Activated CD8-positive, alpha-beta memory T cell treated with anti-CD3 and anti-CD28 coated beads for 48 hours (primary cell): ENCODE measurements at regions not wholly inside any gene's neighbourhood (a gene's known extent, or its start where the extent isn't known, plus 50 kb on each side); places are given as distances from the start of the nearest gene placed in this dataset.

Experiments used
- DNase-seq, 3 experiments: peaks; one replicate each; pipeline ENCODE4 v3.0.0-alpha.2; 2020; ENCODE audit warnings: low read depth in 2 of 3, low spot score in 2 of 3

DNA sequence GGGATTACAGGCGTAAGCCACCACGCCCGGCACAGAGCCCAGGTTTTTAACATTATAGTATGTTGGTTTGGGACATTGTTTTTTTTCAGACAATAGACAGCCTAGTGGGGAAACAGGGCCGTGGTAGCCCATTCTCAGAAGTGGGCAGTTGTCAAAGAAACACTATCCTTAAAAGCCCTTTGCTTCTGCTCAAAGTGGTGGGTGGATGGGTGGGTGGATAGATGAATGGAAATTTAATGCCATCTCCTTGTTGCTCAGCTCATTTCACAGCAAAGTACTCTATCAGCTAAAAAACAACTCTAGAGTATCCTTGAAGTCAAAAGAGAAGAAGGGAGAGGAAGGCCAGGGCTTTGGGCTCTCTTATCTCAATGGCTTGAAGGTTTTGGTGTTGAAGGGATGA is 137.8 kb downstream of the RRAGC start:
- no peak for DNase-seq

DNA sequence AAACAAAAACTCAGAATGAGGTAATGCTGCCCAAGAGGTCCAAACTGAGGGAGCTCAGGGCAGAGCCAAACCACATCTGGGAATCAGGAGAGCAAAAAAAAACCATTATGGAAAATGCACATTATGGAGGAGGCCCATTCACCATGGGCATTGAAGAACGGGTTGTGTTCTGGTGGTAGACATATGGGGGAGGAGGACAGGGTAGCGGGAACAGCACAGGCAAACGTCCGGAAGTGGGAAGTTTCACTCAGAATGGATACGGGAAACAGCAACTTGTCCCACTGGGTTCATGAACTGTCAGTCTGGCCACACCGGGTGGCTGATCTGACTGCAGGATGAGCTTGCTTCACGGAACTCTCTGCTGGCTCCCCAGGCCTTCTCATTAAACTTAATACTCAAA is 139.7 kb downstream of the RRAGC start:
- DNase-seq, result no peak

DNA sequence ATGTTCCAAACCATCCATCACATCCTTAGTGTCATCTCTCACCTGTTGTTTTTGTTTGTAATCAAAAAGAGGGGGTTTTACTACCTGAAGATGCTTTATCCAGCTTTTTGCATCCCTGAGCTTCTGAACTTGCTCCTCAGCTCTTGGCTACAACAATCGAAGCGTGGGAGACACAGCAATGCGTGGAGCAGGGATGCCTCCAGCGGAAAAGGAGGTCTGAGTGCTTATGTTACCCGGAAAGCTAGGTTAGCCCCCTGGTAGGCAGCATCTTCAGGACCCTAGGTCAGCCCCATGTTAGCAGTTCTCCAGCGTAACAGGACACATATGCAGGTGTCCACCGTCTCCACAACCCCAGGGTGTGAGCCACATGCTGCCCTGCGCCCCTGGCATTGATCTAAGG is 141.5 kb downstream of the RRAGC start:
- no peak for DNase-seq

DNA sequence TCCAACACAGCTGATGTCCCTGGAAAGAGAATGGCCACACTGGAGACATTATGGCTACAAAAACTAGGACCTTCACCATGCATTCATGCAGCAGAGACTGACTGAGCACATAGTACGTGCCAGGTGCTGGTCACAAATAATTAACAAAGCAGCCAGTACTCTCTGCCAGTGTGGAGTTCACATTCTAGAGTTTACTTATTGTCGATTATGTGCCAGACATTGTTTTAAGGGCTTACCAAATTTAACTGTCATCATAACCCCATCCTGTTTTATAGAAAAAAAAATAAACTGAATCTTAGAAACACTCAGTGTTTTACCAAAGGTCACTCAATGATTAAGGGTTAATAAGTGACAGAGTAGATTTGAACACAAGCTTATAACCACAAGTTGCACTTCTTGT is 143.3 kb downstream of the RRAGC start:
- no peak for DNase-seq

DNA sequence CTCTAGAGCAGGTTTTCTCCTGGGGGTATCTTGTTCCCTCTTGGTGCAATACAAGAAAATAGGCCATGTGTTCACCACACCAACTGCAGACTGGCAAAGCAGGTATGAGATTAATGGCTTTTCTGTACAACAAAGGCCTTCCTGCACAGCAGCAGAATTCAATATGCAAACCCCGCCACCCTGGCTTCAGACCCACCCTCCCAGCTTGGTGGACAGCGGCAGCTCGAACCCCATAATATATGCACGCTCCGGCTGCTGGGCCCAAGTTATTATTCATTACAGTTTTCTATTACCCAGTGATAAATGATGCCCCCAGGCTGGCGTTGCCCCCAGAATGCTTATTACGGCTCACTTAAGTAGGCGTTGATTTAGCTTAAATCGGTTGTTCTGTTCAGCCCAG is 144.2 kb downstream of the RRAGC start:
- DNase-seq, result no peak

DNA sequence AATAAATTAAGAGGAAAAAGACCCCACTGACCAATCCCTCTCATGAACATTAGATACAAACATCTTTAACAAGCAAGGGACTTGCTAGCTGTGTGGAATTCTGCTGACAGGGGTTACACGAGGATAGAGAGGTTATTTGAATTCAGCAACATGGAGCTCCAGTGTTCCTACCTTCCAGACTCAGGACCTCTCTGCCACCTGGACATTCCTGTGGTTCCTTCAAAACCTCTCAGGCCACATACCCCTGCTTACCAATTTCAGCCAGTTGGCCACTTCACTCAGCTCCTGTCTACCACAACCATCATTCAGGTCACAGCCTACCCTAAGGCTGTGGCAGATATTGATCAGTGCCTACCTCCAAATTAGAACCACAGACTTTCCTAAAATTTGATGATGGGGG is 147.5 kb downstream of the RRAGC start:
- no peak for DNase-seq

DNA sequence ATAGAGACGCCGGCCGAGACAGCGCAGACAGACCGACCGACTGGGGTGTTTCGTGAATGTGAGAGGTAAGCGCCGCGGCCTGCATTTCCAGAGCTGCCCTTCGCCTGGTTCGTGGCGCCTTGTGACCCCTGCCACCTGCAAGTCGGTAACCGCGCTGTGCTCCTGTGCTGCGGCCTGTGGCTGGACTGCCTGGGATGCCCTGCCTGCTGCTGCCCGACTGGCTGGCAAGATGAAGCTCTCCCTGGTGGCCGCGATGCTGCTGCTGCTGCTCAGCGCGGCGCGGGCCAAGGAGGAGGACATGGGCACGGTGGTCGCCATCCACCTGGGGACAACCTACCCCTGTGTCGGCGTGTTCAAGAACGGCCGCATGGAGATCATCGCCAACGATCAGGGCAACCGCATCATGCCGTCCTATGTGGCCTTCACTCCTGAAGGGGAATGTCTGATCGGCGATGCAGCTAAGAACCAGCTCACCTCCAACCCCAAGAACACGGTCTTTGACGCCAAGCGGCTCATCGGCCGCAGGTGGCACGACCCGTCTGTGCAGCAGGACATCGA is 150.8 kb downstream of the RRAGC start:
- no peak for DNase-seq

DNA sequence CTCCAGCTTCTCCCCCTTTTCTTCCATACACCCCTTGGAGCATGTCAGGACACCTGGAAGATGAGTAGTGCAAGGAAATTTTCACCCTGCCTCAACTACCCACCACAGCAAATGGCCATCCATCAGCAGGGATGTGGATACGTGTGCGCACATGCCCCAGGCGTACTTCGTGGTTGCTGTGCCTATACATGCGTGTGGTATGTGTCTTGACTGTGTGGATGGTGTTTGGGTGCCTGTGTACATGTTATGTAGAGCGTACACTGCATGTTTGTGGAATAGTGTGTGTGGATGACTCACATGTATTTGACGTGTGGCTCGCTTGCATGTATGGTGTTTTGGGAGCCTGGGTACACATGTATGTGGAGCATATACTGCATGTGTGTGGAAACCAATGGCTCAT is 158.5 kb downstream of the RRAGC start:
- no peak for DNase-seq

DNA sequence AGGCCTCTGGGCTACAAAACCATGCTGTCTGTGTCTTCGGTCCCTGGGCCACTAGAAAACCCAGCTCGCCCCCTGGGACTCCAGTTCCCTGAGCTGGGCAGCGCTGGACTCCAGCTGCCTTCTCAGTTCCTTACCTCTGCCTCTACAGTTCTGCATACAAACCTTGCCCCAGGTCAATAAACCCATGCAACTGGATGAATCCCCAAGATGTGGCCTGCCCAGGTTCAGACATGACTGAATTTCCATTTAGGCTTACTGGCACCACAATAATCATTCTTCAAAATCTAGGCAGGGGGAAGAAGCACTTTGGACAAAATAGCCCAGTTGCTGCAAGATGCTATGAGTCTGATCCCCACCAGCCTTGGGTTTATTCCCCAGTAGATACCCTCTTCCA is 159.5 kb downstream of the RRAGC start:
- no peak for DNase-seq

DNA sequence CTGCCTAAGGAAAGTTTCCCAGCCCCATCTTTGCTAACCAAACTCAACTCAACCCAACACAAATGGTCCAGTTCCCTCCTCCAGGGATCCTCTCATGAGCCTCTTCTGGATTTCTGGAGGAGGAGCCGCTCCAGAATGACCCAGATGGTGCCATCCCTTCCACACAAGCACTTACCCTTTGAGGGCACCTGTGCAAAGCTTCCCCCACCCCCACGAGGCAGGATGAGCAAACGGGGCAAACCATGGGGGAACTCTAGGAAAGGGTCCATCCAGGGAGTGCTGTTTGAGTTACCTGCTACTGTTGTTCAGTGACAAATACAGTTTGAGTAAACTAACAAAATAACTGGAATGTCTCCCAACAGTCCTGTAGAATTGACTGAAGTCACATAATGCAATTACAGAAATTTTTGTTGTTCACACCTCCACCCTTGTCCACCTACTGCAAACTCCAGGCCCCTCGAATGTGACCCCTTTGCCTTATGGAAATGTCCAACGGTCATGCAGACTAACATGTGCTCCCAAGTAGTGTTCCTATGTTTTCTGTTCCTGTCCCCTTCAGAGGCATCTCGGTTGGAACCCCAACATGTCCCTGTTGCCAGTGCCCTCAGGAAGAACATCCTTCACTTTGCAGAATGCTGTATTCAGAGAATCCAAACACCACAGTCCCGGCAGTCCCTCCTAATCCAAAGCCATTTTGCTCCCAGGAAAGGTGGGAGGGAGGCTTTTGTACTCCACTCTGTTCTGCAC is 160.1 kb downstream of the RRAGC start:
- no peak for DNase-seq

DNA sequence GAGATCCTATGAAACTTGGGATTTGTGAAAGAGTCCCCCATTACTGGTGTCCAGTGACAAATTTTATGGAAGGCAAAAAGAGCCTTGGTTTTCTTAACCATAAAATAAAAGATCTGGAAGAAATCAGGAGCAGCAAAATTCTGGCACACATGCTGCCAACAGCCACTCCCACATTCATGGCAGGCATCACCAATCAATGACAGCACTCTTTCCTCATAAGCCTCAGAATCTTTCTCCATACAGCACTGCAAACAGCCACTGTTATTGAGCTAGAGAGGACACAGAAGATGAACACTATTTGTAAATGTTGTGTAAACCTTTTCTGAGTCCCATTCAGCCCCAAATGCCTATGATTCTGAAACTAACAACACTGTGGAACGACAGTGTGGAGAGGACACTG is 162.2 kb downstream of the RRAGC start:
- DNase-seq, result no peak

DNA sequence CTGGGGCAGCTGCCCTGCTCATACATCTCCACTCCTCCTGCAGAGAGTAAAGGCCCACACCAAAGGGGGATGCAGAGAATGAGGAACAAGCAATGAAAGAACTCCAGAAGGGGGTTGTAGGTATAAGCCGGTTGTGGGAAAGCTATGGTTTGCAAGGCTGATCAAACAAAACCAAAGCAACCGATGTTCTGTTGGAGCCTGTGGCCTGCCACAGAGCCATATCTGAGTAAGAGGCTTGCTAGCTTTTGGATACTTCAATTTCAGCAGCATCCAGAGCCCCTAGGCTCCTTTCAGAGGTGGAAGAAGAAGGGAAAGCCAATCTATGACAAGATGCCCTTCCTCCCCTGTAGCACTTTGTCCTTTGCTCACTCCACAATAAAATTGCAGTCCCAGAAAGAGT is 163.2 kb downstream of the RRAGC start:
- no peak for DNase-seq

DNA sequence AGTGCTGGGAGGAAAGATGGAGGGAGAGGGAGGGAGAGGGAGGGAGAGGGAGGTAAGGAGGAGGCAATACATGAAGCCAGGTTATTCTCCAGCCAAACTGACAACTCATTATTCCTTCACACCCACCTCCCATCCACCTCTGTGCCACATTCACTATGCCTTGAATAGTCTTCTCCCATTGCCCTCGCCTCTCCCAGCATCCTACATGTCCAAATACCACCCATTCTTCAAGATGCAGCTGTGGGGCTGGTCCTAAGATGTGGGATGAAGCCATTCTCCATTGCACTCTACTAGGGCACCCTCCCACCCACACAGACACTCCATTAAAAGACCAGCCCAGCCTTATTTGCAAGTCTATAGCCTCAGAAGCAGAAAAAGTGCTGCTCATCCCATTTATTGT is 165.8 kb downstream of the RRAGC start:
- no peak for DNase-seq

DNA sequence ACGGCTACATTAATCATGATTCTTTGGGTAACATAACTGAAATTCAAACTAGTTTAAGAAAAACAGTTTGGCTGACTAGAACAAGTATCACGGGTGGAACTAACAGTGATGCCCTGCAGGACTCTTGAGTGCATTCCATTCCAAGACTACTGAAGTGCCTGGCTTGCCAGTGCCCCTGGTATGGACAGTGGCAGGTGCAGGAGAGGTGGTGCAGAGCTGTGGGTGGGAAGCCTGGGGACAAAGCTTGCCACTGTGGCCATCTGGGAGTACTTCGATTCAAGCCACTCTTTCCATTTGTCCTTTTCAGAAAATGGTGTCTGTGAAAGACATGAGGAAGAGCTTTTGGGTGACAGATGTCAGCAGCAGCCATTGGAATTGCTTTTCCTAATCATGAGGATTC is 166.5 kb downstream of the RRAGC start:
- DNase-seq, result no peak

DNA sequence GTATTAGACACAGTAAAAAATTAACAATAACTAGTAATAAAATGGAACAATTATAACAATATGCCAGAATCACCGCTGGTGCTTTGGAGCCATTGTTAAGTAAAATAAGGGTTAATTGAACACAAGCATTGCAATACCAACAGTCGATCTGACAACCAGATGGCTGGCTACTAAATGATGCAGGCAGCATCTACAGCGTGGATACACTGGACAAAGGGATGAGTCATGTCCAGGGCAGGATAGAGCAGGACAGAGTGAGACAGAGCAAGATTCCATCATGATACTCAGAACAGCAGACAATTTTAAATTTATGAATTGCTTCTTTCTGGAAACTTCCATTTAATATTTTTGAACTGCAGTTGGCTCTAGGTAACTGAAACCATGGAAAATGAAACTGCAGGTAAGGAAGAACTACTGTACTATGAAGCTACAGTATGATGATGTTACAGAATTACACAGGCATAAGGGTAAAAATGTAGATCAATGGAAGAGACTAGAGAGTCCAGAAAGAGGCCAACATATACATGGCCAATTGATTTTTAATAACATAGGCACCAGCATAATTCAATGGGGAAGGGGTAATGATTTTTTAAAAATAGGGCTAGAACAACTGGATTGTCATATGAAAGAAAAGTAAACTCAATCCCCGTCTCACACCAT is 168.7 kb downstream of the RRAGC start:
- no peak for DNase-seq

DNA sequence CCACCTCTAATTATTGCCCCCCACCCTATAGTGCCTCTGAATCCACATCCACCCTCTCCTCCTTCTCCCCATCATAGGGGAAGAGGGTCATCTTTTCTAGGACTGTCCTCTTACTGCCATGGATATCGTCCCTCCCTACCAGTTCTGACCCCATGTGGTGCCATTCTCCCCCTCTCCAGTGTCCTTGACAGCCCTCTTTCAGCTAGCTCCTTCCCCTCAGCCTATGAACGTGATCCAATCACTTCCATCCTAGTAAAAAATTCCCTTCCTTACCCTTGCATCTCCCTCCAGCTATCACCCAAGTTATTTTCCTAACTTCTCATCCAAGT is 172.7 kb downstream of the RRAGC start:
- no peak for DNase-seq

DNA sequence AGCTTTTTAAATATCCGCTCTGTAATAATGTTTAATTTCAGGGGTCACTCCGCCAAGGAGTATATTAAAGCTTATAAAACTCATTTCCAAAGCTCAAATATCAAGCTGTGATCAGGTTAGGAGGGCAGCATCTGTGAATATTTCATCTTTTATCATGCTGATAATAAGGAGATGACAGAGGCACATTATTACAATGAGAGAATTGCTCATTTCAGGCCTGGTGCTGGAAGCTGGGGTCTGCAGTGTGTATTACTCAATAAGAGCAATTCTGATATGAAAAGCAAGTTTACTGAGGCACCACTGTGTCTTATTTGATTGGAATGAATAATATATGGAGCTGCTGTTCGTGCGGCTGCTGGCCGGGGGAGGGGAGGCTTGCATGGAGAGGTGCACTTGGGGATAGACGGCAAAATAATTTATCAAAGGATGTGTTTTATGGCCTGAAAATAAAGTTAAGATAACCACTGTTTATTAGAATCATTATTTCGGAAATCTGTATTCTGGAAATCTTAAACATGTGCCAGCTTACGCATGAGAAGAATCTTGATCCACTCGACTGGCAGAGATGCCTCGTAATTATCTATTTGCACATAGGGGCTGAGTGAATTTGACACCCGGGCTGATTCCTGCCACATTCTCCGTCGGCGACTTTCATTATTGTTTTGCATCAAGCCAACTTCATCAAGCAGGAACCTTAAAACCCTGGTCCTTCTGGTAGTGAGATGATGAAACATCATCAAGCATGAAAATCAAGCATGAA is 173.2 kb downstream of the RRAGC start:
- DNase-seq, result no peak

DNA sequence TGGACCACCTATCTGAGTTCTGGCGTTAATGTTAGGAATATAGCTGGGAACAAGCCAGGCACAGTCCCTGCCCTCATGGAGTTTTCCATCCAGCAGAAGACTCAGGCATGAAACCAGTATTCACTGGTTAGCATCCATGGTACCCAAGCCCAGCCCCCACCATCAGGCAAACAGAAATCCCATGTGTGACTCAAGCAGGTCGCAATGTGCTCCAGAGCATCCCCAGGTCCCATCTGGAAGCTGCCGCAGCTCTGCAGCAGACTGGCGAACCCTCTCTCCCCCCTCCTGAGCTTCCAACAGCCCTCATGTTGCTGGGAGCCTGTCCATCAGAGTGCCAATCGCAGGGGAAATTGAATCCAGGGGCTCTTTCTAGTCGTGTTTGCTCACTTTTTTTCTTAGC is 174.2 kb downstream of the RRAGC start:
- no peak for DNase-seq

DNA sequence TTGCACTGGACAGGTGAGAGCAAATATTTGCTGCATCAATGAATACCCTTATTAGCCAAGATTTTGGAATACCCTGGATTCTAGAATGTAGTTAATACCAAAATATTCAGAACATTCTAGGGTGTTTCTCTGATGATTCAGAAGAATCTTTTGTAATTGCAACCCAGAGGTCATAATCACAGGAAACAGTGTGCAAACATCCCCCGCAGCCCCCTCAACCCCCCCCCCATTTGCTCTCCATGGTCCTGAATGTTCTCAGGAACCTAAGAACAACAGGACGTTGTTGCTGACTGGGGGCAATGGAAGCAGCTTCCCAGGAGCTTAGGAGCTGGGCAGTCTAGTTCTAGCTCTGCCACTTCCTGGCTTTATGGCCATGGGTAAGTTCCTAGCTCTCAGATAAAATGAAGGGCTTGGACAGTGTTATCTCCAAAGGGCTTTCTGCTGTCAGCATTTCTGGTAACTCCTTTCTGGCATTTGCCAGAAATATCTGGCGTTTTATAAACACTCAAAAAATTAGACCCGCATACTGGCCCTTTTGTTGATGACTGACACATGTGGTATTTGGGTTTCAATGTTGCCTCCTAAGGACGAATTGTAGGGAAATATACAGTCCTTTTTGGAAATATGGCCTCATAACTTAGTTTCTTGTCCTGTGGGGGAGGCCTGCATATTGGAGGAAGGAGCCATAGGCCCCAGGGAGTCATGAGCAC is 178.6 kb downstream of the RRAGC start:
- DNase-seq, result no peak

DNA sequence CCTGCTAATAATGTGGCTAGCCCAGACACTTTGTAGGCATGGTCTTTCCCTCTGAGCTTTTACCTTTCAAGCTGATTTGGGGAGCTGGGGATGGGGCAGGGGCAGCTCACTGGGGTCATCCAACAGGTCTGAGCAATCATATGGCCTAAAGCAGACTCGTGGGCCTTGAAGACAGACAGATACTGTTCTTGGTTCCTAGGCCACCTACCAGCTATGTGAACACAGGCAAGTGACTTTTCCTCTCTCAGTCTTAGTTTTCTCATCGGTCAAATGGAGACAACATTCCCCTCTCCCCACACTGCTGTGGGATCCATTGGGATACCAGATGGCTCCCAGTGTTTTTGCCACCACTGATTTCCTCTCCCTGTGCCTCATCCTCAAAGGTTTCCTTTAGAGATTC is 181.8 kb downstream of the RRAGC start:
- no peak for DNase-seq

DNA sequence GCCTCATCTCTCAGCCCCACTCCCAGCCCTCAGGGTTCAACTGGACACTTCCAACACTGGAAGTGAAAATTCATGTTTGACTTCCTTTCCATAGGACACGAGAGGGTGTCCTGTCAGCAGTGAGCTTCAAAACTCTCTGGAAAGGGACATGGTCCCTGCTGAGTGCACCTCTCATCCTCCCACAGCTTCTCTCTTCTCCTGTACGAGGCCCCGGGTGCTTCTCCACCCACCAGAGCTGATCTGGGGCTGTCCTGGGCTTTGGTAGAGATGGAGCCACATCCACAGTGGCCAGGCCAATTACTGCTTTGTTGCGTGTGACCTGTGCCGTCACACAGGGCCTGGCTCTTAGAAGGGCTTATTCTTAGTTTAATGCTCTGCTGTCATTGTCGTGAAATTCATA is 182.3 kb downstream of the RRAGC start:
- no peak for DNase-seq

DNA sequence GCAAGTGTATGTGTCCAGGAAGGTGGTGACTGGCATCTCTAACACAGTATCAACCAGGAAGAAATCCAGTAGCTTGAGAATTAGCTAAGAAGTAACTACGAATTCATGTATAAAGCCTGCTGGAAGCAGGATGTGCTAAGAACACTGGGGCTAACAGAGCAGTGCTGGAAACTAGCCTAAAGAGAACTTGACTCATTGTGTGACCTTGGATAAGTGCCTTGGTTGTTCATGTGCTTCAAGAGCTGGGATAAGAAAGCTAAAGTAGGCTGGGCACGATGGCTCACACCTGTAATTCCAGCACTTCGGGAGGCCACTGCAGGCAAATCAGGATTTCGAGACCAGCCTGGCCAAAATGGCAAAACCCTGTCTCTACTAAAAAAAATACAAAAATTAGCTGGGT is 186.9 kb downstream of the RRAGC start:
- no peak for DNase-seq
